ENCODE measurements at regions not wholly inside any gene's neighbourhood (a gene's known extent, or its start where the extent isn't known, plus 50 kb on each side); places are given as distances from the start of the nearest gene placed in this dataset.
"Not testable (repeated sequence)": the region's sequence is repeated elsewhere in the genome, so short reads cannot be mapped to it uniquely, and the experiment has no call there.

GRCh38 chr1:146511047-146511777, 282.4 kb upstream of the NOTCH2NLA start:
- TF ChIP-seq CTCF (IDR thresholded peaks at IDR 0.05); EZH2 (IDR thresholded peaks at IDR 0.05; ENCODE audit: borderline replicate concordance, insufficient read depth, low read depth, low read length, poor library complexity, severe bottlenecking): not testable (repeated sequence)

Data from B cell (primary cell).